Stimulated activated CD8-positive, alpha-beta memory T cell treated with anti-CD3 and anti-CD28 coated beads, Interleukin-12 subunit alpha, Interleukin-12 subunit beta, amount 100 ng/mL, for 1 hour (primary cell): ENCODE measurements at regions not wholly inside any gene's neighbourhood (a gene's known extent, or its start where the extent isn't known, plus 50 kb on each side); places are given as distances from the start of the nearest gene placed in this dataset.

Source experiments
- DNase-seq: peaks from one replicate; pipeline ENCODE4 v3.0.0-alpha.2; 2020; ENCODE audit warnings: low read depth

DNA sequence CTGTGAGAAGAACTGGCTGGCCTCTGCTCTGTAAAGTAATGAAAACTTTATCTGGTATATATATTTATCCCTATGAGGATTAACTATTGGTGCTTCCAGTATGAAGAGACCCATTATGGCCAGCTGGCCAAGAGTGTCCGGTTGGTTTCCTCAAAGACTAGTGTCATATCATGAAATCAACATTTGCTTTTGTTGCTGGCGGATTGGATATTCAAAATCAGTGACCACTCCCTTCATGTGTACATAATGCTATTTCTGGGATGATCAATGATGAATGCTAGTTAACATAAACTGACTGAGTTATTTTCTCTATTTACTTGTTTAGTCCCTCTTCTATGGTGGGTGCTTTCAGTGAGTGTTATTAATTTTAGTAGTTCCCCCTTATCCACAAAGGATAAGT, 60.8 kb upstream of the NUDT12 start:
- no peak for DNase-seq

- no peak for DNase-seq
Observed at GRCh38 chr5:103621548-103621930, 59.0 kb upstream of the NUDT12 start.

DNA sequence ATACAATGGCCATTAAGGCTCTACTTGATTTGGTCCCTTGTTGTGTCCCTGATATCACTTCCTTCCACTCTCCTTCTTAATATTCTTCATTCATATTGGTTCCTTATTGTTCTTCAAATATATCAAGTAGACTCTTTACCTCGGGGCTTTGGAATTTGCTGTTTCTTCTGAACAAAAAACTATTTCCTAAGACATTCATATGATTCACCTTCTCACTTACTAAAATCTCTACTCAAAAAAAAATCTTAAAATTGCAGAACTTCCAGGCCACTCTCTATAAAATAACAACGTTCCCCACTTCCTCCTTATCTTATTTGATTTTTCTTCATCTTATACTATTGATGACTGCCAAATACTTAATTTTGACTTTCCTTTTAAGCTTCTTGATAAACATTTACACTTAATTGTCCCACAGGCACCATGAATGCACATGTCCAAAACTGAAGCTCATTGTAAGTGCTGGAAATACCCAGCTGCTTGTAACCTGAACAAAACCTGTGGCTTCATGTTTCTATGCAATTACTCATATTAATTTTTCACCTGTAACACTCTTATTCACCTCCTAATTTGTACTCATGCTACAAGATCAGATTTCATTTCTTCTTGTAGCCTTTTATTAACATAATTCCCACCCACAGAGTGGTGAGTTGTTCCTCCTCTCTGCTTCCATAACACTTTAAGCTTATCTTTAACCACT, 58.4 kb upstream of the NUDT12 start:
- no peak for DNase-seq

DNA sequence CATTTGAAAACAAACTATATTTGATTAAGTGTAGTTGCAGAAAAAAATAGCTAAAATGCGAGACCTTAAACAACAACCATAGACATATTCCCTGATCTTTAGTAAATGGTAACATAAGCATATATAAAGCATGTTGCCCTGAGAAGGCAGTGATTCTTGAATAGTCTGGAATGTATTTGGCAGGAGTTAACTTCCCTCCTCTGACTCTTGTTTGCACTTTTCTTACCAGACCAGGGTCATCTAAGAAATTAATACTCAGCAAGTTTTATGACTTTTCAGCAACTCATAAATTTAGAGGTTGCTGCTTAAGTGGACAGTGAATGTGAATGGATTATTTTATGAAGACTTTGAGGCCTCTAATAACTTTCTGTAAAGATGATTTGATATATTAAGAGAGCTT, 55.3 kb upstream of the NUDT12 start:
- DNase-seq, result no peak

GRCh38 chr5:103617090-103617489, 54.5 kb upstream of the NUDT12 start:
- DNase-seq, result no peak

- DNase-seq, result no peak
Observed at GRCh38 chr5:103612545-103612944, 50.0 kb upstream of the NUDT12 start.
